Esophagus squamous epithelium (tissue), 4 donors: ENCODE measurements at regions not wholly inside any gene's neighbourhood (a gene's known extent, or its start where the extent isn't known, plus 50 kb on each side); places are given as distances from the start of the nearest gene placed in this dataset.

Experiments
- CTCF ChIP-seq, 6 experiments: fragments of 450-650 bp in 4 of 6; fragments of 200-600 bp in 2 of 6; sonication (generic) in 2 of 6; IDR thresholded peaks; one replicate each; pipeline ENCODE4 v1.5.1; 2016 to 2019; ENCODE audit warnings: antibody characterized with exemption in 6 of 6, mild to moderate bottlenecking in 4 of 6, moderate library complexity in 4 of 6
- POLR2A ChIP-seq, 4 donors: fragments of 450-650 bp; IDR thresholded peaks; one replicate each; pipeline ENCODE4 v1.6.1; 2017; ENCODE audit warnings: antibody characterized with exemption in 4 of 4, mild to moderate bottlenecking in 4 of 4, moderate library complexity in 3 of 4

- no peak for TF ChIP-seq POLR2A (IDR thresholded peaks at IDR 0.05)
- no peak for TF ChIP-seq CTCF (IDR thresholded peaks at IDR 0.05)
Observed at GRCh38 chr9:21669701-21670100, 132.7 kb upstream of the MTAP start.
